Renal cortical epithelial cell (primary cell): ENCODE measurements at regions not wholly inside any gene's neighbourhood (a gene's known extent, or its start where the extent isn't known, plus 50 kb on each side); places are given as distances from the start of the nearest gene placed in this dataset.
"Not testable (repeated sequence)": the region's sequence is repeated elsewhere in the genome, so short reads cannot be mapped to it uniquely, and the experiment has no call there.

Experiments used
- DNase-seq: peaks from one replicate; pipeline ENCODE4 v3.0.0-alpha.2; 2011; ENCODE audit warnings: low read depth

DNA sequence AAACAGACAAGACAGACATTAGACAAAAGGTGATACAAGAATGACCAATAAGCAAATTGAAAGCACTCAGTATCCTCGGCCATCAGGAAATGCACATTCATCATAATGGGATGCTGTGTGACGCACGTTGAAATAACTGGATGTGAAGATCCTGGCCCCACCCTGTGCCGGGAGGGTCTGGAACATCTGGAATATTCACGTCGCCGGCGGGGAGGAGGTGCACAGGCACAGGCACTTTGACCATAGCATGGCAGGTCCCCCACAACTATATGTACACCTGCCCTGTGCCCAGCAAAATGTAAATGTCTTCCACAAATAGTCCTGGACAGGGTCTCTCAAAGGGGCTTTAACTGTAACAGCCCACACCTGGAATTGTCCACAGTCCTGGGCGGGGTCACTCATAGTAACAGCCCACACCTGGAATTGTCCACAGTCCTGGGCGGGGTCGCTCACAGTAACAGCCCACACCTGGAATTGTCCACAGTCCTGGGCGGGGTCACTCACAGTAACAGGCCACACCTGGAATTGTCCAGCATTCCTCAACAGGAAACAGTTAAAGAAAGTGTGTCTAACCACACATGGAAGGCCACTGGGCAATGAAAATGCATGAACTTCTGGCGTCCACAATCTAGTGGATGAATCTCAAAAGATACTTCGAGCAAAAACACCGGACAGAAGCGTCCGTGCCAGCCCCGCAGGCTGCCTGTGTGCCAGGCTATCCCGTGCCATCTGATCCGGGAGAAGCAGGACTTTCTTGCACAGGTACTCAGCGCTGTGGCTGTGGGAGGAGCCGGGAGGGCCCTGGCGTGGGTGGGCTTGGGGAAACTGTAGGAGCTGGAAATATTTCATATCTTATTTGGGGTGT is 113.4 kb downstream of the RTP5 start:
- DNase-seq = no peak

DNA sequence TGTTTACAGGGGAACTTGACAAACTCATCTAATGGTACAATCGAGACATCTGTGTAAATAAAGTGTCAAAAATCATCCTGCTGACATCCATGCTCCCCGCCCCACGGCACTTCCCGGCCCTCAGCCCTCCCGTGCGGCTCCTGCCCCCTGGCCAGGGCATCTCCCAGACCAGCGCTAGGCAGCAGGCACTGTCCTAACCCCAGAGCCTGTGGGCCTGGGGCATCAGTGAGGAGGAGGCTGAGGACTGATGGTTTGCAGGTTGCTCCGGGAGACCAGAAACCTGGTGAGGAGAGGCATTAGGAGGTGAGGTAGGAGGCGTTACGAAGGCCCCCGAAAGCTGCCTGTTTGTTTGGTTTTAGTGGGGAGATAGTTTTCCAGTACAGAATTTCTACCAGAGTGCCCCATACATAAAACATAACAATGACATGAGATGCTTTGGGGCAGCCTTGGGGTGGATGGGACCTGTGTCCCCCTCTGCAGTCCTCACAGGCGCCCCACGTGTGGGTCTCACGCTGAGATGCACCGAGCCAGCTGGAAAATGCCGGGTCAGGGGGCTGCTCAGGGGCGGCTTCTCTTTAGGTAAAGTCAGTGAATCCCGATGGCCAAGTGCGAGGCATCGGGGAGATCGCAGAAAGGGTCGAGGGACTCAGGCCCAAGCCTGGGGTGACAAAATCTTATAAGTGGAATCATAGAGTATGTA is 114.2 kb downstream of the RTP5 start:
- no peak for DNase-seq

DNA sequence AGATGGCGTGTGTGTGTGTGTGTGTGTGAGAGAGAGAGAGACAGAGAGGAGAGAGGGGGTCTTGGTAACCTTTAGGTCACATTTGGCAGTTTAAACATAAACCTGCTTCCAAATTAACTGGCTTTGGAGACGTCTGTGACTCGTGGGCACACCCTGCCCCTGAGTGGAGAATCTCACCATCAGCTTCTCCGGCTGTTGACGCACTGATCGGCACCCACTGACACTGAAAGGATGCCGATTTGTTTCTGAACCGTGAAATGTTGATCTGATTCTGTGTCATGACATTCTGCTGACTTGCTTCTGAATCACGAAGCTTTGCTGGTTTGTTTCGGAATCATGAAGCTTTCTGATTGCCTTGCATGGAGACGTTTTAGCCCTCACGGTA is 114.7 kb downstream of the RTP5 start:
- DNase-seq = no peak

DNA sequence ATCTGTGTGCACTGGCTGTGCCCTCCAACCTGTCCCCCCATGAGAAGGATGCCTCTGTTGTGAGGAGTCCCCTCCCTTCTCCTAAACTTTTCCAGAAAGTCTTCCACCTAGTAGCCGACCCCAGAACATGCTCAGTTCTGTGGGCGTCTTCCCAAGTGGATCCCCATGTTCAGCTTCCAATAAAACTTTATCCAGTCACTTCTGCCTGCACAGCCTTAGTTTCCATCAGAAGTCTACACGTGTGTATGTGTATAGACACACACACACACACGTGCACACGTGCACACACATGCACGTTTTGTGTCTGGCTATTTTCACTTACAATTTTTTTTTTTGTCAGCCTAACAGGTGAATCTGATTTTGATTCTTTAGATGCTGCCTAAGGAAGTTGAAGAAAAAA is 115.1 kb downstream of the RTP5 start:
- DNase-seq = no peak

DNA sequence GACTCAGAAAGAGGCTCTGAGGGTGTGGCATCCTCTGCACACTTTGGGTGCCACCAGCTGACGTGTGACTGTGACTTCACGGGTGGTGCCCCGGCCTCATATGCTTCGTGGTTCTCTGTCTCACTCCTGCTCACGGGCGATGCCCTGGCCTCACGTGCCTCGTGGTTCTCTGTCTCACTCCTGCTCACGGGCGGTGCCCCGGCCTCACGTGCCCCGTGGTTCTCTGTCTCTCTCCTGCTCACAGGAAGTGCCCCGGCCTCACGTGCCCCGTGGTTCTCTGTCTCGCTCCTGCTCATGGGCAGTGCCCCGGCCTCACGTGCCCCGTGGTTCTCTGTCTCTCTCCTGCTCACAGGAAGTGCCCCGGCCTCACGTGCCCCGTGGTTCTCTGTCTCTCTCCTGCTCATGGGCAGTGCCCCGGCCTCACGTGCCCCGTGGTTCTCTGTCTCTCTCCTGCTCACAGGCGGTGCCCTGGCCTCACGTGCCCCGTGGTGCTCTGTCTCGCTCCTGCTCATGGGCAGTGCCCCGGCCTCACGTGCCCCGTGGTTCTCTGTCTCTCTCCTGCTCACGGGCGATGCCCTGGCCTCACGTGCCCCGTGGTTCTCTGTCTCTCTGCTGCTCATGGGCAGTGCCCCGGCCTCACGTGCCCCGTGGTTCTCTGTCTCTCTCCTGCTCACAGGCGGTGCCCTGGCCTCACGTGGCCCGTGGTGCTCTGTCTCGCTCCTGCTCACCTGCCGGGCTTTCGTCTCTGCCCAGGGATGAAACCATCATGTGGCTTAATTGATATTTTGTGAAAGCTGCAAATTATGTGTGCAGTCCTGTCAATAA is 115.8 kb downstream of the RTP5 start:
- not testable (repeated sequence) for DNase-seq

DNA sequence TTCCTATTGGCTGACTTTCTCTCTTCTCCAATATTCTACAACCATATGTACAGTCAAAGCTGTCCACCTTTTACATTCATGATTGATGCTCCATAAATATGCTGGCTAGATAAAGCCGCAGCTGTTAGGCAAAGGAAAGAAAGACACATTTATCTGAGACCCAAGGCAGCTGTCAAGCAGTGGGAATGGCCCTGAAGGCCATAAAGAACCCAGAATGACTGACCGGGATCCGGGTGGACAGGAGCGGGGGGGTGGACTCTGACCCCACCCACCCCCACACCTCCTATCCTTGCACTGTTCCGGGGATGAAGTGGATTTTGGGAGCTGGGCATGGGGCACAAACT is 116.4 kb downstream of the RTP5 start:
- DNase-seq = no peak

DNA sequence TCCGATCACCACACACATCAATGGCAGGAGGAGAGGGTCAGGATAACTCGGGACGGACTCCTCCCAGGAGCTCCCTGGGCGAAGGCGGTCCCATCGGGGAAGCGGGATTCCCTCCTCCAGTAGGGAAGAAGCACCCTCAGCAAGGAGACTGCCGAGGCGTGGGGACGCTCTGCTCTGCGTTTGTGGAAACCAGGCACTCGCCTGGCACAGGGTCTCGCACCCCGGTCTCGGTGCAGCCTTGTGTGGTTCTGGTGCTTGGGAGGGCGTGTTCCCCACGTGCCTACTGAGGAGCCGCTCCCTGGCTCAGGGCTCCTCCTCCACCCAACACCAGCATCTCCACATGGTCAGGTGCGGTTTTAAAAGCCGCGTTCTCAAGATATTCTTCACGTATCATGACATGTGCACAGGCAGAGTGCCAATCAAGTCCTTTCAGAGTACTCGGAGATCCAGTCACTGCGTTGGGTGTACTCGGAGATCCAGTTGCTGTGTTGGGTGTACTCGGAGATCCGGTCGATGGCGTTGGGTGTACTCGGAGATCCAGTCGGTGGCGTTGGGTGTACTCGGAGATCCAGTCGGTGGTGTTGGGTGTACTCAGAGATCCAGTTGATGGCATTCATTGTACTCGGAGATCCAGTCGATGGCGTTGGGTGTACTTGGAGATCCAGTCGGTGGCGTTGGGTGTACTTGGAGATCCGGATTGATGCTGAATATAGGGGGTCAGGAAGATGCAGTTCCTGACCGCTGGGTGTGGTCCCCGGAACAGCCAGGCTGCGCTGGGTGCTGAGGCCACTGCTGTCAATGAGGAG is 117.5 kb downstream of the RTP5 start:
- DNase-seq = no peak

DNA sequence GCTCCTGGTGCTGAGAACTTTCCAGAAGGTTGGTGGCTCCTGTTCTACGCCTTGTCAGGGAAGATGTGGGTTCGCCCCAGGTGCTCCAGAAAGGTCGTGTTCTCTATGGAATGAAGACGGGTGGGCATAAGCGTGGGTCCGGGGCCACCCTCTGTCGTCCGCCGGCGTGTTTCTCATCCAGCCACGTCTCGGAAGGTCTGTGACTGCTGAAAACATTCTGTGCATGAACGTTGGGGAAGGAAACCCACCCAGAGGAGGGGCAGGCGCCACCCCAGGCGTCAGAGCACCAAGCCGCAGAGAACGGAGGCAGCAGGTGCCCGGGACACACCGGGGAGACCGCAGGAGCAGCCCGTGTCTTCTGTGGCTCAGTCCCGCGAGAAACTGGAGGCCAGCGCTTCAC is 118.2 kb downstream of the RTP5 start:
- no peak for DNase-seq

DNA sequence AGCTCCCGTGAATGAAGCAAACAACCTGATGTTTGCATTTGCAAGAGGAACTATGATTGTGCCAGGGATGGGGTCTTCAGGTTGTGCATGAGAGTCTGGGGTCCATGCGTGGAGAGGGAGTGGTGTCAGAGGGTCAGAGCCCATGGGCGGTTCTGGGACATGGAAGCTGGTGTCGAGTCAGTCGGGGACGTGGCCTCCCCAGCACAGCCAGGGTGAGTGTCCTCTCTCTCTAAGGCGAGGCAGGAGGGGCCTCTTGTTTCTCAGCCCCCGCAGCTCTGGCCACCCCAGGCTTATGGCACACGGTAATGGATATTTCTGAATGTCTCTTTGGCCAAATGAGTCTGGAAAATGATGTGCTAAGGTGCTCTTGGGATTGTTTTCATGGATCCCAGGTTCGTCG is 118.6 kb downstream of the RTP5 start:
- DNase-seq = no peak

DNA sequence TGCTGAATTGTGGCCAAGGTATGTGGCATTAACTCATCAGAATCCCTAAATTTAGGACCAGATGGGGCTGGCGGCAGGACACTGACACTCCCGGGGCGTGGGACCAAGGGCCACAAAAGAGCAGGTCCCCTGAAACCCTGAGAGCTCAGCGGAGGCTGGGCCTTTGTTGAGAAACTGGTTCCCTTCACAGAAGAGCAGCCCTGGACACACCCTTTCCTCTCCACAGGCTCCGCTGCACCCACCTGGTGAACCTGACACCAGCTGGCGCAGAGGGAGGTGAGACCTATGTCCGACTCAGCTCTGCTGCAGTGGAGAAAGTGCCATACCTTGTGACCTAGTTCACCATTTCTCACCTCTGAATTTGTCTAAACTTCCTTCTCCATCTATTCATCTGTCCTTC is 119.5 kb downstream of the RTP5 start:
- DNase-seq = no peak

DNA sequence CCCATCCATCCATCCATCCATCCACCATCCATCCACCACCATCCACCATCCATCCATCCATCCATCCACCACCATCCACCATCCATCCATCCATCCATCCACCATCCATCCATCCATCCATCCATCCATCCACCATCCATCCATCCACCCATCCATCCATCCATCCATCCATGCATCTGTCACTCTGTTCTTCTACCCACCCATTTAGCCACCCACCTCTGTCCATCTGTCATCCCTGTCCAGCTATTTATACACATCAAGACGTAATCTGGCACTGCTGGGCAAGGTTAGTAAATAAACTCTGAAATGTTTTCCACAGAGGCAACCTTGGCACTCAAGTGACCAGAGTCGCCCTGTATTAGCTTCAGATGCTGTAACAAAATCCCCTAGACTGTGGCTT is 120.9 kb downstream of the RTP5 start:
- DNase-seq = no peak

DNA sequence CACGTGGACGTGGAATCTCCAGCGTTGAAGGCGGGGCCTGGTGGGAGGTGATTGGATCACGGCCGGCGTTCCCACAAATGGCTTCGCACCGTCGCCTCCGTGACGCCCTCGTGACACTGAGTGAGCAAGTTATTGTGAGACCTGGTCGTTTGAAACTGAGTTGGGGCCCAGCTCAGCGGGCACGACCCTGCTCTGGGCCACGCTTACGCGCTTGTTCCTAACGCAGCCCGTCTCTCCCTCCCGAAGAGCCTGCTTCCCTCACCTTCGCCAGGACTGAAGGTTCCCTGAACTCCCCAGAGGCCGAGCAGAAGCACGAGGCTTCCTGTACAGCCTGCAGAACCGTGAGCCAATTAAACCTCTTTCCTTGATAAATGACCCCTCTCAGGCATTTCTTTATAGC is 121.8 kb downstream of the RTP5 start:
- no peak for DNase-seq

DNA sequence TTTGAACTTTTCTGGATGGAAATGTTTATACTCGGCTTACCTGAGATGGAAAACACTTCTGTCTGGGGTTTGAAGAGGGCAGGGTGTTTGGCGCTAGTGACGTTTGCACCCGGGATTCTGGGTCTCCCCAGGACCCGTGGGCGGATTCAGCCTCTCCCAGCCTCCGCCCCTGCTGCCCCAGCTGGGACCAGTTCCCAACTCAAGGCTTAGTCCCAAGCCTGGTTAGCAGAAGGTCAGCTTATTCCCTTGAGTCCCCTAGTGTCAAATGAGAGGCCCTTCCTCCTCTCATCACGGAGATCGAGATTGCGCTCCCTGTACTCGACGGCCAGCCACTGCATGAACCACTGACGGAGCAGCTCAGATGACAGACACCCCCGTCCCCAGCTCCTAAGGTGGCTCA is 123.2 kb downstream of the RTP5 start:
- DNase-seq = no peak

DNA sequence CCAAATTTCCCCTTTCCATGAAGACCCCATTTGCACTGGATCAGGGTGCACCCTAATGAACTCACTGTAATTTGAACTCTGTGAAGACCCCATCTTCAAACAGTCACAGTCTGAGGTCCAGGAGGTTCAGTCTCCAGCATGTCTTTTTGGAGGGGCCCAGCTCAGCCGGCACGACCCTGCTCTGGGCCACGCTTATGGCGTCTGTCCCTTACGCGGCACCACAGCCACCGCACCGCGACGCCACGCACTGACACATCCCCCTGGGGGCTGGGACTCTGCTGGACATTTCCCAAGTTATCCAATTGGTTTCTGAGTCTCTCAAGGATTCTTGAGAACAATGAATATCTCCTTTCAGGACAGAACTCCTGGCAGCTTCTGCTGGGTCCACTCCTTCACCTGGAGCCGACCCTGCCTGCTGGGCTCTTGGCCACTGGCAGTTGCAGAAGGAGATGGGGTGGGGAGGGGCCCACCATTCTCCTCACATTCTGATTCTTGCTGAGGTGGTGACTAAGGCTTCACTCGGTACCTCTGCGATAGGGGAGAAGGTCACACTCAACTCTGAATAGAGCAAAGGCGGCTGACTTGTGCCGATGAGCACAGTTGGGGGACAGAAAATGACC is 124.0 kb downstream of the RTP5 start:
- no peak for DNase-seq

DNA sequence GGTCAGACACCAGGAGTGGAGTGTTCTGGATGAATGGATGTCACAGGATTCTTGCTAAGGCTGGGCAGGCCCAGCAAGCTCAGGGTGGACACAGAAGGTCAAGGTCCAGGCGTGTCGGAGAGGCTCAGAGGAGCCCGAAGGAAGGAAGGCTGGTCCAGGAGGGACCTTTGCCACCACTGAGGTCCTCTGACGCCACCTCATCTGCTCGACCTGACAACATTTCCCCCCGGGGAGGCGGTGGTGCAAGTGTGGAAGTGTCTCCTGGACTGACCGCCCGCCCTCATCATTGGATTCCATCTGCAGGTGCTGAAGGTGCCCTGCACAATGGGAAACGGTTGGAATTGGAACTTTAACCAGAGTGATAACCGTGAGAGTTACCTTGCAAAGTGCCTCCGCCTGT is 124.6 kb downstream of the RTP5 start:
- no peak for DNase-seq

DNA sequence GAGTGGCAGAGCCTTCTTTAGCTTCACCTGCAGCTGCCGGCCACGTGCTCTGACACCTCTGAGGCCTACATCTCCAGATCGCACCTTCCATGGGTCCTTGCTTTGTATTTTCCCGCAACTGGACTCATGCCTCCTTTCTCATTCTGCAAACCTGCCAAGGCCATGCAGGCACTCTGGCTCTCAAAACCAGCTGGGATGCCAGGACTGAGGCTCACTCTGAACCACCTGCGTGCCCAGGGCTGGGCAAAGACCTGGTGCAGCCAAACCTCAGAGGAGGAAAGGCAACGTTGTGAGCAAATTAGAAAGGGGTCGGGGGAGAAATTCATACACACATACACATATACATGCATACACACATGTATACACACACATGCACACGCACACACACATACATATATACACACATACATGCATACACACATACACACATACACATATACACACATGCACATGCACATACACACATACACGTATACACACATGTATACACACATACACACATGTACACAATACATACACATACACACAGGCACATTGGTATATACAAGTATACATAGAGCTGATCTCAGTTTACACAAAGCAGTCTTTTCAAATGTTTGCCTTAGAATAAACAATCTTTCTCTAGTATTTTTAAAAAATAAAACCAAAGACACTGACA is 125.2 kb downstream of the RTP5 start:
- no peak for DNase-seq

DNA sequence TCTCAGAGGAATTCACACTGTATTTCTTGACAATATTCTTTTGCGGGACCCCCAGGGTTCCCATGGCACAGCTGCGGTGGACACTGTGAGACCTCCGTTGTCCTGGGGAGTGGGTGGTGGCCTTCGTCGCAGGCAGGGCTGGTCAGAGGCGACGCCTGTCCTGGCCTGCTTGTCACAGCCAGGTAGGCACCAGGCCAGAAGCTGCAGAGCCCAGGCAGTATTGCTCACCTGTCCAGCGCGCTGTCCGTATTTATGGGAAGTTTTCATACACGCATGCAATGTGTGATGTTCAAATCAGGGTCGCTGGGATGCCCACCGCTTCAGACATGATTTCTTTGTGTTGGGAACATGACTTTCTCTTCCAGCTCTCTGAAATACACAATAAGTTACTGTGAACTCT is 126.6 kb downstream of the RTP5 start:
- DNase-seq = no peak

DNA sequence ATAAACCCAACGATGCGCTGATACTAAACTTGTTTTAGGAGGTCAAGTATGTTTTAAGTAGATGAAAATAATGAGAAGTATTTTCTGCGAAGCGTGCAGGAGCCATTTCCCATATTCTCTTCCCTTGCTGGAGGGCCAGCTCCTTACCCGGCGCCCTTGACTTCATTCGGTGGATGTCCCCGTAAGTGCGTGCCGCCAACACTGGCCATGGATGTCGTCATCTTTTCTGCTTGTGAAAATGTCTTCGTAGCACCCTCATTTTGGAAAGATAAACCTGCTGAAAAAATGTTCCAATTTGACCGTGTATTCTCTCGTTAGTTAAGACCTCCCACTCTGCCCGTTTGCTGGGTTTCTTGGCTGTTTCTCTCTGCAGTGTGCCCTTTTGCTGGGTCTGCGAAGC is 127.5 kb downstream of the RTP5 start:
- no peak for DNase-seq

DNA sequence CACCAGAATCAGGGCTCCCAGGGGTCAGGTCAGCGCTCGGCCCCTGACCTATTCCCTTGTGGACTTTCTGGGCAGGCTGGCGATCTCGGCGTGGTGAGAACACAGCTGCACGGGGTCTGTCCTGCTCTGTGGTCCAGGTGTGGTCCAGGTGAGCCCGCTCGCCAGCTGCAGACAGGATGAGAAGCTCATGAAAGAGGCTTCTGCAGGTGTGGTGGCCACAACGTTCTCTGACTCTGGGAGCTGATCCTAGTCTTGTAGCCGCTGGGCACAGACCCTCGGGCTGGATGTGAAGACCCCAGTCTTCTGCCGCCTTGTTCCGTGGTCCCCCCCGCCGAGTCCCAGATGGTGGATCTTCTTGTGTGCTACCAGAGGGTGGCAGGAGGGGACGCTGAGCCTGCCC is 129.7 kb downstream of the RTP5 start:
- DNase-seq = no peak

DNA sequence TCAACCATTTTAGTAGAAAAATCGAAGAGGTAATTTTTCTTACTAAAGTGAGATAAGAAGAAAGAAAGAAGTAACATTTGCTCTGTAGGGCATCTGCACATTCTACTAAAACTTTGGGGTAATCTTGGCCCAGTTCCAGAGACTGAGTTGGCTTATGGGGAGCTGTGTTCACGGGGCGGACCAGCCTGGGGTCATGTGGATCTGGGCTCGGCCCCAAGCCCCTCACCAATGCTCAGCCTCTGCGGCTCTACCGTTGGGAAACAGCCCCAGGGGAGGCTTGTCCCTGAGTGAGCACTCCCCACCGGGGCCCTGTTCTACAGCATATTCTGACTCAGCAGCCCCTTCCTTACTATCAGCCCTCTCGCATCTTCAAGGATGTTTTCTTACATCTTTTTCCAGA is 132.3 kb downstream of the RTP5 start:
- no peak for DNase-seq

DNA sequence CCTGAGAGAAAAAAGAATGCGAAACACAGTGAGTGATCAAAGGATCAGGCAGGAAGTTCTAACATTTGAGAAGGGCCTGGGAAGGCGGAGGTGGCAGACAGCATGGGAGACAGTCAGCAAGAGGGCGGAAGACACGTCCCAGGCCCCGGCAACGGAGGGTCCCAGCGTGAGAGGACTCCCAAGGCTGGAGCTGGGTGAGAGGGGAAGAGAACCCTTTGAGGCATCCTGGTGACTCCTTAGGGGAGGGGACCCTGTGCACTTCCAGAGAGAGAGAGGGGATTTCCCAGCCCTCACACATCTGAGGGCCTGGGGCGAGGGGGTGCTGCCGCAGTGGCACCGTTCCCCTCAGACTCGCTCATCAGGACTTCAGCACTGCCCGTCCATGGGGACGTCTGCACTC is 133.4 kb downstream of the RTP5 start:
- DNase-seq = no peak
